GM12891 (cell line): ENCODE measurements at regions not wholly inside any gene's neighbourhood (a gene's known extent, or its start where the extent isn't known, plus 50 kb on each side); places are given as distances from the start of the nearest gene placed in this dataset.

Experiments used
- PAX5 ChIP-seq: IDR thresholded peaks from 2 replicates; pipeline ENCODE4 v1.6.1; 2011; ENCODE audit warnings: low read length, moderate library complexity, mild to moderate bottlenecking; ENCODE audit not compliant: insufficient read depth, severe bottlenecking
- POLR2A ChIP-seq: IDR thresholded peaks from 2 replicates; pipeline ENCODE4 v1.6.1; 2011; ENCODE audit warnings: low read depth, low read length, control low read depth
- POLR2AphosphoS5 ChIP-seq: IDR thresholded peaks from 2 replicates; pipeline ENCODE4 v1.6.1; 2011; ENCODE audit warnings: low read depth, low read length, control low read depth
- TAF1 ChIP-seq: IDR thresholded peaks from 2 replicates; pipeline ENCODE4 v1.6.1; 2011; ENCODE audit warnings: low read depth, low read length, control low read depth

- TF ChIP-seq POLR2A, result no peak
- no peak for TF ChIP-seq TAF1
- no peak for TF ChIP-seq POLR2AphosphoS5
- TF ChIP-seq PAX5, result no peak
Observed at GRCh38 chr5:27821681-27822080, 783.3 kb upstream of the CDH9 start.
